ENCODE measurements at regions not wholly inside any gene's neighbourhood (a gene's known extent, or its start where the extent isn't known, plus 50 kb on each side); places are given as distances from the start of the nearest gene placed in this dataset.
"Not testable (repeated sequence)": the region's sequence is repeated elsewhere in the genome, so short reads cannot be mapped to it uniquely, and the experiment has no call there.

GRCh38 chr22:15772337-15772736 is 82.5 kb downstream of the POTEH start:
- intact Hi-C loops (cut with DNase I); ATAC-seq; DNase-seq: not testable (repeated sequence)

- ATAC-seq; DNase-seq; intact Hi-C loops (cut with DNase I): not testable (repeated sequence)
Observed at GRCh38 chr22:15775118-15775517, 85.3 kb downstream of the POTEH start.

- ATAC-seq, result peak; percentile 24 to 61
- intact Hi-C loops (cut with DNase I); DNase-seq: not testable (repeated sequence)
Observed at GRCh38 chr22:15775670-15776669, 86.1 kb downstream of the POTEH start.

GRCh38 chr22:15776727-15777126 is 86.9 kb downstream of the POTEH start:
- DNase-seq; intact Hi-C loops (cut with DNase I); ATAC-seq: not testable (repeated sequence)

GRCh38 chr22:15777150-15777549 is 87.3 kb downstream of the POTEH start:
- DNase-seq; ATAC-seq; intact Hi-C loops (cut with DNase I): not testable (repeated sequence)

- DNase-seq; intact Hi-C loops (cut with DNase I); ATAC-seq: not testable (repeated sequence)
Observed at GRCh38 chr22:15777557-15777956, 87.7 kb downstream of the POTEH start.

GRCh38 chr22:15778366-15778765 is 88.5 kb downstream of the POTEH start:
- ATAC-seq; intact Hi-C loops (cut with DNase I); DNase-seq: not testable (repeated sequence)

- not testable (repeated sequence) for DNase-seq
Observed at GRCh38 chr22:15781652-15782051, 91.8 kb downstream of the POTEH start.

GRCh38 chr22:15782933-15783332 is 93.1 kb downstream of the POTEH start:
- intact Hi-C loops (cut with DNase I); DNase-seq; ATAC-seq: not testable (repeated sequence)

More at GRCh38 chr22:15781652-15782051, 91.8 kb downstream of the POTEH start:
- intact Hi-C loops (cut with DNase I); ATAC-seq: not testable (repeated sequence)

- intact Hi-C loops (cut with DNase I); DNase-seq: not testable (repeated sequence)
- ATAC-seq, result peak; percentile 57 to 90
Observed at GRCh38 chr22:15784383-15785085, 94.7 kb downstream of the POTEH start.

- DNase-seq; intact Hi-C loops (cut with DNase I); ATAC-seq: not testable (repeated sequence)
Observed at GRCh38 chr22:15786942-15787733, 97.3 kb downstream of the POTEH start.

GRCh38 chr22:15791557-15791956 is 101.7 kb downstream of the POTEH start:
- DNase-seq; ATAC-seq; intact Hi-C loops (cut with DNase I): not testable (repeated sequence)

GRCh38 chr22:15799935-15800334 is 110.1 kb downstream of the POTEH start:
- ATAC-seq; DNase-seq; intact Hi-C loops (cut with DNase I): not testable (repeated sequence)

GRCh38 chr22:15811141-15811540 is 121.3 kb downstream of the POTEH start:
- ATAC-seq, result peak in 1 of 2 donors; percentile 54
- intact Hi-C loops (cut with DNase I); DNase-seq: not testable (repeated sequence)

- intact Hi-C loops (cut with DNase I); DNase-seq; ATAC-seq: not testable (repeated sequence)
Observed at GRCh38 chr22:15815783-15816182, 126.0 kb downstream of the POTEH start.

GRCh38 chr22:15816470-15816869 is 126.6 kb downstream of the POTEH start:
- ATAC-seq; DNase-seq; intact Hi-C loops (cut with DNase I): not testable (repeated sequence)

- intact Hi-C loops (cut with DNase I); DNase-seq; ATAC-seq: not testable (repeated sequence)
Observed at GRCh38 chr22:15817264-15817663, 127.4 kb downstream of the POTEH start.

GRCh38 chr22:15819886-15820285 is 130.1 kb downstream of the POTEH start:
- DNase-seq; intact Hi-C loops (cut with DNase I); ATAC-seq: not testable (repeated sequence)
